HUES48 (cell line): ENCODE measurements at regions not wholly inside any gene's neighbourhood (a gene's known extent, or its start where the extent isn't known, plus 50 kb on each side); places are given as distances from the start of the nearest gene placed in this dataset.

Experiments used
- H3K27ac ChIP-seq: one replicate; pipeline ENCODE4 v1.7.0; 2013; ENCODE audit warnings: low read depth, low read length, inconsistent platforms
- H3K27me3 ChIP-seq: 2 replicates; pipeline ENCODE4 v1.6.1; 2013; ENCODE audit warnings: mild to moderate bottlenecking, low read length; ENCODE audit not compliant: control insufficient read depth, insufficient read depth
- H3K36me3 ChIP-seq: 2 replicates; pipeline ENCODE4 v1.6.1; 2013; ENCODE audit warnings: low read length; ENCODE audit not compliant: control insufficient read depth, insufficient read depth
- H3K4me1 ChIP-seq: 2 replicates; pipeline ENCODE4 v1.6.1; 2013; ENCODE audit warnings: mild to moderate bottlenecking, low read length; ENCODE audit not compliant: control insufficient read depth, insufficient read depth
- H3K4me3 ChIP-seq: 2 replicates; pipeline ENCODE4 v1.5.1; 2013; ENCODE audit warnings: mild to moderate bottlenecking, low read depth, low read length
- H3K9ac ChIP-seq: 2 replicates; pipeline ENCODE4 v1.6.1; 2013; ENCODE audit warnings: mild to moderate bottlenecking, low read depth, low read length, moderate library complexity
- H3K9me3 ChIP-seq: 2 replicates; pipeline ENCODE4 v1.6.1; 2013; ENCODE audit warnings: low read length; ENCODE audit not compliant: control insufficient read depth, insufficient read depth

GRCh38 chr12:111230649-111231048 is 138.2 kb downstream of the PHETA1 start:
- Histone ChIP-seq H3K9ac (no peak overlapping the region), H3K27ac (no peak overlapping the region), H3K9me3 (no peaks in the 10 kb centered on the region), H3K4me1 (no peaks in the 10 kb centered on the region), H3K27me3 (no peaks in the 10 kb centered on the region), H3K36me3 (no peaks in the 10 kb centered on the region), H3K4me3 (no peak overlapping the region)

GRCh38 chr12:111228916-111229666 is 139.8 kb downstream of the PHETA1 start:
- Histone ChIP-seq H3K4me3 (no peak overlapping the region), H3K27ac (no peak overlapping the region), H3K27me3 (no peaks in the 10 kb centered on the region), H3K9ac (no peak overlapping the region), H3K36me3 (no peaks in the 10 kb centered on the region), H3K9me3 (no peaks in the 10 kb centered on the region), H3K4me1 (no peaks in the 10 kb centered on the region)

GRCh38 chr12:111227476-111228420 is 141.1 kb downstream of the PHETA1 start:
- Histone ChIP-seq H3K9ac (no peak overlapping the region), H3K4me3 (no peak overlapping the region), H3K4me1 (no peaks in the 10 kb centered on the region), H3K27ac (no peak overlapping the region), H3K36me3 (no peaks in the 10 kb centered on the region), H3K9me3 (no peaks in the 10 kb centered on the region), H3K27me3 (no peaks in the 10 kb centered on the region)

- no peak overlapping the region for H3K9ac ChIP-seq
- H3K9me3 ChIP-seq, result no peaks in the 10 kb centered on the region
- H3K4me1 ChIP-seq, result no peaks in the 10 kb centered on the region
- H3K27ac ChIP-seq, result no peak overlapping the region
- no peaks in the 10 kb centered on the region for H3K27me3 ChIP-seq
- no peak overlapping the region for H3K4me3 ChIP-seq
- H3K36me3 ChIP-seq, result no peaks in the 10 kb centered on the region
Observed at GRCh38 chr12:111226680-111227079, 142.2 kb downstream of the PHETA1 start.

GRCh38 chr12:111225307-111225706 is 143.6 kb downstream of the PHETA1 start:
- no peak overlapping the region for H3K27ac ChIP-seq
- H3K36me3 ChIP-seq, result no peaks in the 10 kb centered on the region
- no peak overlapping the region for H3K4me3 ChIP-seq
- H3K27me3 ChIP-seq, result no peaks in the 10 kb centered on the region
- no peaks in the 10 kb centered on the region for H3K4me1 ChIP-seq
- no peaks in the 10 kb centered on the region for H3K9me3 ChIP-seq
- no peak overlapping the region for H3K9ac ChIP-seq

- Histone ChIP-seq H3K9me3 (no peaks in the 10 kb centered on the region), H3K9ac (no peak overlapping the region)
Observed at GRCh38 chr12:111224186-111225066, 144.5 kb downstream of the PHETA1 start.

GRCh38 chr12:111222523-111222922 is 146.4 kb downstream of the PHETA1 start:
- H3K9me3 ChIP-seq, result no peaks in the 10 kb centered on the region
- H3K36me3 ChIP-seq, result no peaks in the 10 kb centered on the region
- no peaks in the 10 kb centered on the region for H3K4me1 ChIP-seq
- H3K9ac ChIP-seq, result no peak overlapping the region
- no peak overlapping the region for H3K4me3 ChIP-seq
- no peak overlapping the region for H3K27ac ChIP-seq
- H3K27me3 ChIP-seq, result no peaks in the 10 kb centered on the region

More at GRCh38 chr12:111224186-111225066, 144.5 kb downstream of the PHETA1 start:
- Histone ChIP-seq H3K4me1 (no peaks in the 10 kb centered on the region), H3K27me3 (no peaks in the 10 kb centered on the region), H3K27ac (no peak overlapping the region), H3K4me3 (no peak overlapping the region), H3K36me3 (no peaks in the 10 kb centered on the region)

GRCh38 chr12:111222027-111222414 is 146.9 kb downstream of the PHETA1 start:
- Histone ChIP-seq H3K36me3 (no peaks in the 10 kb centered on the region), H3K9ac (no peak overlapping the region), H3K4me1 (no peaks in the 10 kb centered on the region), H3K27me3 (no peaks in the 10 kb centered on the region), H3K9me3 (no peaks in the 10 kb centered on the region), H3K4me3 (no peak overlapping the region), H3K27ac (no peak overlapping the region)

GRCh38 chr12:111221062-111222026 is 147.6 kb downstream of the PHETA1 start:
- H3K4me3 ChIP-seq, result no peak overlapping the region
- H3K27ac ChIP-seq, result no peak overlapping the region
- H3K9me3 ChIP-seq, result no peaks in the 10 kb centered on the region
- no peaks in the 10 kb centered on the region for H3K36me3 ChIP-seq
- H3K27me3 ChIP-seq, result no peaks in the 10 kb centered on the region
- no peaks in the 10 kb centered on the region for H3K4me1 ChIP-seq
- H3K9ac ChIP-seq, result no peak overlapping the region

- Histone ChIP-seq H3K4me1 (no peaks in the 10 kb centered on the region), H3K9me3 (no peaks in the 10 kb centered on the region), H3K36me3 (no peaks in the 10 kb centered on the region), H3K27me3 (no peaks in the 10 kb centered on the region), H3K4me3 (no peak overlapping the region), H3K9ac (no peak overlapping the region), H3K27ac (no peak overlapping the region)
Observed at GRCh38 chr12:111220363-111220762, 148.5 kb downstream of the PHETA1 start.
